EH (cell line): ENCODE measurements at regions not wholly inside any gene's neighbourhood (a gene's known extent, or its start where the extent isn't known, plus 50 kb on each side); places are given as distances from the start of the nearest gene placed in this dataset.
A peak's percentile ranks its signal among the peaks of the same experiment; 100 is the strongest.

ENCODE experiments used
- DNase-seq: peaks from one replicate; pipeline ENCODE4 v3.0.0-alpha.2; 2015; ENCODE audit warnings: low read depth

GRCh38 chr4:184310171-184310567 lies 92.5 kb upstream of the ENPP6 start:
- peak; percentile 27 for DNase-seq

GRCh38 chr4:184309241-184310170 lies 91.8 kb upstream of the ENPP6 start:
- no peak for DNase-seq

- peak; percentile 10 for DNase-seq
Measured at GRCh38 chr4:184306949-184307348, 89.3 kb upstream of the ENPP6 start.

- no peak for DNase-seq
Measured at GRCh38 chr4:184306470-184306869, 88.8 kb upstream of the ENPP6 start.

- no peak for DNase-seq
Measured at GRCh38 chr4:184300816-184301215, 83.1 kb upstream of the ENPP6 start.

GRCh38 chr4:184298254-184298653 lies 80.6 kb upstream of the ENPP6 start:
- DNase-seq: no peak

- DNase-seq: no peak
Measured at GRCh38 chr4:184295206-184295605, 77.5 kb upstream of the ENPP6 start.

- DNase-seq: no peak
Measured at GRCh38 chr4:184294606-184295133, 77.0 kb upstream of the ENPP6 start.

- no peak for DNase-seq
Measured at GRCh38 chr4:184293552-184293951, 75.9 kb upstream of the ENPP6 start.

GRCh38 chr4:184292877-184293276 lies 75.2 kb upstream of the ENPP6 start:
- DNase-seq: no peak

- DNase-seq: no peak
Measured at GRCh38 chr4:184292465-184292867, 74.8 kb upstream of the ENPP6 start.

- no peak for DNase-seq
Measured at GRCh38 chr4:184289179-184289535, 71.5 kb upstream of the ENPP6 start.

- DNase-seq: no peak
Measured at GRCh38 chr4:184288451-184289178, 70.9 kb upstream of the ENPP6 start.

GRCh38 chr4:184287697-184288255 lies 70.1 kb upstream of the ENPP6 start:
- peak; percentile 62 for DNase-seq

- DNase-seq: no peak
Measured at GRCh38 chr4:184286358-184286757, 68.7 kb upstream of the ENPP6 start.

GRCh38 chr4:184284742-184285141 lies 67.1 kb upstream of the ENPP6 start:
- no peak for DNase-seq

GRCh38 chr4:184284336-184284690 lies 66.6 kb upstream of the ENPP6 start:
- DNase-seq: no peak

- no peak for DNase-seq
Measured at GRCh38 chr4:184283659-184284335, 66.1 kb upstream of the ENPP6 start.

- no peak for DNase-seq
Measured at GRCh38 chr4:184282895-184283654, 65.4 kb upstream of the ENPP6 start.

GRCh38 chr4:184282251-184282713 lies 64.6 kb upstream of the ENPP6 start:
- DNase-seq: no peak
